Endothelial cell of umbilical vein (primary cell): ENCODE measurements at regions not wholly inside any gene's neighbourhood (a gene's known extent, or its start where the extent isn't known, plus 50 kb on each side); places are given as distances from the start of the nearest gene placed in this dataset.
"Not testable (repeated sequence)": the region's sequence is repeated elsewhere in the genome, so short reads cannot be mapped to it uniquely, and the experiment has no call there.

ENCODE experiments used
- BruUV-seq: library from RNA; stranded (reverse); fragments of 400-500 nt; replicated peaks from 2 replicates; lab custom pipeline; 2021; lab: Mats Ljungman, UMichigan
- CTCF ChIA-PET: fragments of 300-600, 350-600 bp; sonication (Branson Sonifier 250); formaldehyde crosslinking; loops from one replicate; lab custom pipeline; 2021; ENCODE audit warnings: antibody characterized with exemption, inconsistent platforms; lab: Charles Lee
- POLR2A ChIA-PET: fragments of 300-600, 350-600 bp; sonication (Branson Sonifier 250); formaldehyde crosslinking; loops from one replicate; lab custom pipeline; 2021; ENCODE audit warnings: antibody characterized with exemption, inconsistent platforms; lab: Charles Lee
- DNase-seq: peaks from one replicate; pipeline ENCODE4 v3.0.0-alpha.2; 2011; ENCODE audit warnings: low read depth, low spot score
- FAIRE-seq: peaks from 2 replicates; lab custom pipeline; 2011; peaks lifted over from hg19 to GRCh38; lab: Jason Lieb, UNC
- H2AFZ ChIP-seq: 2 replicates; pipeline ENCODE4 v1.6.0; 2012; ENCODE audit warnings: low read depth, low read length, control low read depth, inconsistent platforms
- H3K27ac ChIP-seq: 2 replicates; pipeline ENCODE4 v1.5.1; 2011; ENCODE audit warnings: low read depth, mild to moderate bottlenecking, control low read depth, low read length, moderate library complexity; ENCODE audit not compliant: insufficient read depth
- H3K27me3 ChIP-seq, 2 experiments: 2 replicates each; pipeline versions ENCODE4 v1.6.0 to v1.6.1; 2011; ENCODE audit warnings: low read length in 2 of 2, mixed read lengths in 1 of 2; ENCODE audit not compliant: control insufficient read depth in 2 of 2, insufficient read depth in 2 of 2
- H3K36me3 ChIP-seq, 2 experiments: 2 replicates in 1 of 2; 3 replicates in 1 of 2; pipeline ENCODE4 v1.5.1; 2011; ENCODE audit warnings: low read length in 2 of 2, mild to moderate bottlenecking in 1 of 2, moderate library complexity in 1 of 2; ENCODE audit not compliant: control insufficient read depth in 2 of 2, insufficient read depth in 2 of 2; ENCODE audit errors: extremely low read depth in 1 of 2
- H3K4me1 ChIP-seq: 3 replicates; pipeline ENCODE4 v1.5.1; 2011; ENCODE audit warnings: mild to moderate bottlenecking, low read length; ENCODE audit not compliant: control insufficient read depth, insufficient read depth; ENCODE audit errors: extremely low read depth
- H3K4me2 ChIP-seq: 2 replicates; pipeline ENCODE4 v1.6.1; 2011; ENCODE audit warnings: low read length, control low read depth, mixed read lengths; ENCODE audit not compliant: insufficient read depth
- H3K4me3 ChIP-seq, 3 experiments: fragments of 200-600 bp in 1 of 3; sonication (generic), shearing (Covaris generic) in 1 of 3; replicated peaks in 1 of 3; 2 replicates each; pipeline ENCODE4 v1.5.1; 2011 to 2016; ENCODE audit warnings: control low read depth in 3 of 3, low read length in 3 of 3, mild to moderate bottlenecking in 2 of 3, inconsistent platforms in 1 of 3, low read depth in 1 of 3, moderate library complexity in 1 of 3; ENCODE audit not compliant: insufficient read depth in 1 of 3
- H3K79me2 ChIP-seq: 2 replicates; pipeline ENCODE4 v1.6.0; 2012; ENCODE audit warnings: low read length, inconsistent platforms; ENCODE audit not compliant: control insufficient read depth, insufficient read depth
- H3K9ac ChIP-seq: replicated peaks from 2 replicates; pipeline ENCODE3; 2011; ENCODE audit warnings: low read length, control low read depth; ENCODE audit not compliant: insufficient read depth; ENCODE audit errors: extremely low read depth
- H3K9me1 ChIP-seq: replicated peaks from 3 replicates; pipeline ENCODE4 v1.6.0; 2011; ENCODE audit warnings: mild to moderate bottlenecking, low read length; ENCODE audit not compliant: control insufficient read depth, insufficient read depth; ENCODE audit errors: extremely low read depth
- H3K9me3 ChIP-seq: replicated peaks from 2 replicates; pipeline ENCODE4 v1.5.1; 2012; ENCODE audit warnings: low read length, inconsistent platforms; ENCODE audit not compliant: control insufficient read depth, insufficient read depth
- H4K20me1 ChIP-seq: replicated peaks from 2 replicates; pipeline ENCODE3; 2011; ENCODE audit warnings: mild to moderate bottlenecking, low read length; ENCODE audit not compliant: control insufficient read depth, insufficient read depth; ENCODE audit errors: extremely low read depth
- CTCF ChIP-seq, 2 donors: IDR thresholded peaks; 1 replicate in 1 of 2; 2 replicates in 1 of 2; pipeline ENCODE4 v1.5.1; 2011; ENCODE audit warnings: low read length in 2 of 2, mild to moderate bottlenecking in 2 of 2, moderate library complexity in 2 of 2, control low read depth in 1 of 2, inconsistent platforms in 1 of 2, low read depth in 1 of 2; ENCODE audit not compliant: insufficient read depth in 1 of 2; ENCODE audit errors: extremely low read depth in 1 of 2
- EZH2 ChIP-seq: IDR thresholded peaks from 2 replicates; pipeline ENCODE4 v1.6.1; 2012; ENCODE audit warnings: borderline replicate concordance, low read depth, mild to moderate bottlenecking, moderate library complexity, low read length, inconsistent platforms; ENCODE audit not compliant: severe bottlenecking
- FOS ChIP-seq: IDR thresholded peaks from 2 replicates; pipeline ENCODE4 v1.6.1; 2011; ENCODE audit warnings: mild to moderate bottlenecking, low read length, moderate library complexity, borderline replicate concordance; ENCODE audit not compliant: insufficient read depth
- GATA2 ChIP-seq: IDR thresholded peaks from 2 replicates; pipeline ENCODE4 v1.7.0; 2011; ENCODE audit warnings: low read depth, mild to moderate bottlenecking, moderate library complexity, mixed read lengths, low read length; ENCODE audit not compliant: insufficient read length, insufficient read depth
- JUN ChIP-seq: IDR thresholded peaks from 2 replicates; pipeline ENCODE4 v1.6.1; 2011; ENCODE audit warnings: borderline replicate concordance, low read depth; ENCODE audit not compliant: insufficient read length, insufficient read depth
- MAX ChIP-seq: IDR thresholded peaks from 2 replicates; pipeline ENCODE4 v1.6.1; 2011; ENCODE audit not compliant: insufficient read depth, insufficient read length
- MYC ChIP-seq: IDR thresholded peaks from one replicate; pipeline ENCODE4 v1.6.1; 2011; ENCODE audit warnings: mild to moderate bottlenecking, low read depth, low read length
- POLR2A ChIP-seq: IDR thresholded peaks from 2 replicates; pipeline ENCODE4 v1.6.1; 2012; ENCODE audit warnings: low read depth, mild to moderate bottlenecking, control low read depth, low read length
- POLR2AphosphoS5 ChIP-seq: IDR thresholded peaks from 2 replicates; pipeline ENCODE4 v1.6.1; 2012; ENCODE audit warnings: low read depth, mild to moderate bottlenecking, control low read depth, low read length, moderate library complexity; ENCODE audit not compliant: insufficient read depth
- dilution Hi-C: fragments of 300-500 bp; cut with MboI; formaldehyde crosslinking; loops from one replicate; pipeline ENCODE4 v1.15.0; 2019; ENCODE audit warnings: low sequenced_read_pairs; ENCODE audit not compliant: extremely low pct_ligation_motif_present
- intact Hi-C: fragments of 100-400 bp; cut with micrococcal nuclease; formaldehyde crosslinking; loops from one replicate; pipeline ENCODE4 v1.10.0; 2022

GRCh38 chr2:82007071-82007664, 1702.6 kb upstream of the LRRTM1 start:
- Histone ChIP-seq H3K36me3 (no peaks in the 10 kb centered on the region), H3K27me3 (no peaks in the 10 kb centered on the region), H3K4me1 (no peaks in the 10 kb centered on the region), H3K9ac (no peak overlapping the region), H3K79me2 (no peaks in the 10 kb centered on the region), H4K20me1 (no peaks in the 10 kb centered on the region), H3K9me1 (no peaks in the 10 kb centered on the region), H3K27ac (no peak overlapping the region), H2AFZ (no peak overlapping the region), H3K9me3 (no peaks in the 10 kb centered on the region), H3K4me3 (no peak overlapping the region), H3K4me2 (no peak overlapping the region)
- ChIA-PET CTCF (no interaction called here), POLR2A (no interaction called here)
- no TSS peak for BruUV-seq
- no peak for FAIRE-seq
- DNase-seq: no peak
- intact Hi-C loops (no loop called here), dilution Hi-C loops (no loop called here)
- TF ChIP-seq FOS: no peak
- TF ChIP-seq JUN: no peak
- no peak for TF ChIP-seq GATA2
- no peak for TF ChIP-seq MYC
- no peak for TF ChIP-seq POLR2A
- no peak for TF ChIP-seq MAX
- TF ChIP-seq CTCF (IDR thresholded peaks at IDR 0.05; ENCODE audit: extremely low read depth in 1 of 2, insufficient read depth in 1 of 2, low read depth in 1 of 2, low read length in 2 of 2): no peak
- no peak for TF ChIP-seq POLR2AphosphoS5
- no peak for TF ChIP-seq EZH2

- H3K27ac ChIP-seq, H3K9ac ChIP-seq, H3K79me2 ChIP-seq, CTCF ChIA-PET, H3K4me1 ChIP-seq, H2AFZ ChIP-seq, H3K4me3 ChIP-seq, DNase-seq, H3K9me3 ChIP-seq, BruUV-seq, POLR2A ChIA-PET, H3K27me3 ChIP-seq, H3K4me2 ChIP-seq, intact Hi-C loops, dilution Hi-C loops, H4K20me1 ChIP-seq, H3K36me3 ChIP-seq, H3K9me1 ChIP-seq, FAIRE-seq: not testable (repeated sequence)
These were observed 1701.3 kb upstream of the LRRTM1 start for GRCh38 chr2:82005889-82006288.
